ENCODE measurements at regions not wholly inside any gene's neighbourhood (a gene's known extent, or its start where the extent isn't known, plus 50 kb on each side); places are given as distances from the start of the nearest gene placed in this dataset.
A peak's percentile ranks its signal among the peaks of the same experiment; 100 is the strongest.

- DNase-seq (ENCODE audit: low read depth) = no peak
- TF ChIP-seq, protein P1, sequence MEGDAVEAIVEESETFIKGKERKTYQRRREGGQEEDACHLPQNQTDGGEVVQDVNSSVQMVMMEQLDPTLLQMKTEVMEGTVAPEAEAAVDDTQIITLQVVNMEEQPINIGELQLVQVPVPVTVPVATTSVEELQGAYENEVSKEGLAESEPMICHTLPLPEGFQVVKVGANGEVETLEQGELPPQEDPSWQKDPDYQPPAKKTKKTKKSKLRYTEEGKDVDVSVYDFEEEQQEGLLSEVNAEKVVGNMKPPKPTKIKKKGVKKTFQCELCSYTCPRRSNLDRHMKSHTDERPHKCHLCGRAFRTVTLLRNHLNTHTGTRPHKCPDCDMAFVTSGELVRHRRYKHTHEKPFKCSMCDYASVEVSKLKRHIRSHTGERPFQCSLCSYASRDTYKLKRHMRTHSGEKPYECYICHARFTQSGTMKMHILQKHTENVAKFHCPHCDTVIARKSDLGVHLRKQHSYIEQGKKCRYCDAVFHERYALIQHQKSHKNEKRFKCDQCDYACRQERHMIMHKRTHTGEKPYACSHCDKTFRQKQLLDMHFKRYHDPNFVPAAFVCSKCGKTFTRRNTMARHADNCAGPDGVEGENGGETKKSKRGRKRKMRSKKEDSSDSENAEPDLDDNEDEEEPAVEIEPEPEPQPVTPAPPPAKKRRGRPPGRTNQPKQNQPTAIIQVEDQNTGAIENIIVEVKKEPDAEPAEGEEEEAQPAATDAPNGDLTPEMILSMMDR (IDR thresholded peaks at IDR 0.05; ENCODE audit: low read length, missing control alignments) = no peak
- no peak overlapping the region for H3K4me3 ChIP-seq (replicated peaks; ENCODE audit: low read depth, low read length)
These were observed 50.8 kb upstream of the ANP32A start for GRCh38 chr15:68871507-68871906.

DNA sequence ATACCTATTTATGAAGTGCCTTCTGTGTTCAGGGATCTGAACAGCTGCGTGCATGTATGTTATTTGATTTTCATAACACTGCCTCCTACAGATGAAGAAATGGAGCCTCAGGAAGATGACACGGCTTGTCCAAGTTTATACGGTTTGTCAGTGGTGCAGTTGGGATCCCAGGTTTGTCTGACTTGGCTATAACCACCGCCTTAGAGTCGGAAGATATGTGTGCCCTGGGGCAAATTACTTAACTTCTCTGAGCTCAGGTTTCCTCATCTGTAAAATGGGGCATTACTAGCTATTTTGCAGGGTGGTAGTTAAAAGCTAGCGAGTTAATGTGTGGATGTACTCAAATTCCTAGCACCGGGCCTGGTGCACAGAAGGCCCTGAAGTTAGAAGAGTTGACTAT lies 54.1 kb upstream of the ANP32A start:
- TF ChIP-seq, protein P1 (IDR thresholded peaks at IDR 0.05; ENCODE audit: low read length, missing control alignments) = no peak
- H3K4me3 ChIP-seq (replicated peaks; ENCODE audit: low read depth, low read length) = no peak overlapping the region
- DNase-seq (ENCODE audit: low read depth) = no peak

DNA sequence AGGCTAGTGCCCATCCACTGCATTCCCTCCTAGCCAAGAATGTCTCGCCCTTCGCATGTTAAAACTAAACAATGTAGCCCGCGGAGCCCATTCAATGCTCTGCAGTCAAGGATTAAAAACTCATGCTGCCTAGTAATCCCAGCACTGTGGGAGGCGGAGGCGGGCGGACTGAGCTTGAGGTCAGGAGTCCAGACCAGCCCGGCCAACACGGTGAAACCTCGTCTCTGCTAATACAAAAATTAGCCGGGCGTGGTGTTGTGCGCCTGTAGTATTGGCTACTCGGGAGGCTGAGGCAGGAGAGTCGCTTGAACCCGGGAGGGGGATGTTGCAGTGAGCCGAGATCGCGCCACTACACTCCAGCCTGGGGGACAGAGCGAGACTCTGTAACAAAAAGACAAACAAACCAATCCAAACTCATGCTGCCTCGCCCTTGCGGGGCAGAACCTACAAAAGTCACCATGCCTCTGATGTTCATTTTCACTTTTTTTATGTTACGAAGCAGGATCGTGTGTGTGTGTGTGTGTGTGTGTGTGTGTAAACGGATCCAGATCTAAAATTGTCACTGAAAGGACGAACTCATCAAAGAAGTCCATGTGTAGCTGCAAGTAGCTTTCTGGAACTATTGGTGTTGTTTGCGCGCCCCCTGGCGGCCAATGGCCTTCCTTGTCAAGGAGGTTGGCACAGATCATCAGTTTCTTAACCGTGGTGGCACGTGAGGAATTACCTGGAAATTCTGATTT lies 54.8 kb upstream of the SPESP1 start:
- TF ChIP-seq, protein P1 (IDR thresholded peaks at IDR 0.05; ENCODE audit: low read length, missing control alignments) = peak; percentile 80
- H3K4me3 ChIP-seq (replicated peaks; ENCODE audit: low read depth, low read length) = peak overlapping the region; percentile 46
- DNase-seq (ENCODE audit: low read depth) = peak; percentile 92

DNA sequence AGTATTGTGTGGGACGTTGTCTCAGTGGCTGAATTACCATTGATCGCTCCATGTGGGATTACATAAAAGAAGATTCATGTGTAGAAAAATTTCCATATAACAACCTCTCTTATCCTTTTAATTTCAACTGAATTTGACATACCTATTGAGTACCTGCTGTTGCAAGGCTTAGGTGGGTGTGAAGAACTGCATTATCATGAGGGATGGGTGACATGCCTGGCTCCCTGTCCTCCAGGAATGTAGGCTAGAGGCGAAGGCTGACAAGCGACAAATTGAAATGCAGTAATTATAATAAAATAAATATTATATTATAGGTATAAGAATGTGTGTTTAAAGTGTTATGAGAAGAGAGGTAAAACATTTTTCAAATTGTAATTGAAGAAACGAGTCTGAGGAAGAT lies 52.7 kb upstream of the SPESP1 start:
- DNase-seq (ENCODE audit: low read depth) = no peak
- TF ChIP-seq, protein P1 (IDR thresholded peaks at IDR 0.05; ENCODE audit: low read length, missing control alignments) = no peak

GRCh38 chr15:68880382-68880781 lies 49.9 kb upstream of the SPESP1 start:
- TF ChIP-seq, protein P1 (IDR thresholded peaks at IDR 0.05; ENCODE audit: low read length, missing control alignments) = no peak
- DNase-seq (ENCODE audit: low read depth) = no peak
- H3K4me3 ChIP-seq (replicated peaks; ENCODE audit: low read depth, low read length) = no peak overlapping the region

More for the DNA sequence above, 52.7 kb upstream of the SPESP1 start:
- H3K4me3 ChIP-seq (replicated peaks; ENCODE audit: low read depth, low read length) = no peak overlapping the region

Data from fibroblast of pulmonary artery (primary cell).